HG02852 (cell line): ENCODE measurements at regions not wholly inside any gene's neighbourhood (a gene's known extent, or its start where the extent isn't known, plus 50 kb on each side); places are given as distances from the start of the nearest gene placed in this dataset.
A peak's percentile ranks its signal among the peaks of the same experiment; 100 is the strongest.

Source experiments
- ATAC-seq: cut with Tn5 transposase; IDR thresholded peaks from one replicate; pipeline ENCODE4 v1.9.1; 2021; ENCODE audit warnings: mild to moderate bottlenecking, moderate library complexity; ENCODE audit not compliant: unreplicated experiment

- no peak for ATAC-seq
Observed at GRCh38 chr1:172753964-172754363, 95.1 kb downstream of the FASLG start.

DNA sequence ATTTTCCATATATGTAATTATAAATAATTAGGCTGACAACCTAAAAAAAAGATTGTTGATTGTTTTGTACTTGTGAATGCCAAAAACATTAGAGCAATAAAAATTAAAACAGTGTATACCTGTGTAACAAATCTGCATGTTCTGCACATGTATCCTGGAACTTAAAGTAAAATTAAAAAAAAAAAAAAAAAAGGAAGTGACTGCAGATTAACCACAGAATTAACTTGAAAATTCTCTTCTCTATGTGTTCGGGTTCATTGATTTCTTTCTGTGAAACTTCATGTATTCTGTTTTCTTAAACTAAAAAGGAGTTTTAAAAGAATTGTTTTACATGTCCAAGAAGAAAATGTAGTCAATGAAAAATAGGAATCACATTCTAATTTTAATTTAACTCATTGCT lies 95.7 kb downstream of the FASLG start:
- ATAC-seq = no peak

GRCh38 chr1:172755099-172755498 lies 96.2 kb downstream of the FASLG start:
- no peak for ATAC-seq

DNA sequence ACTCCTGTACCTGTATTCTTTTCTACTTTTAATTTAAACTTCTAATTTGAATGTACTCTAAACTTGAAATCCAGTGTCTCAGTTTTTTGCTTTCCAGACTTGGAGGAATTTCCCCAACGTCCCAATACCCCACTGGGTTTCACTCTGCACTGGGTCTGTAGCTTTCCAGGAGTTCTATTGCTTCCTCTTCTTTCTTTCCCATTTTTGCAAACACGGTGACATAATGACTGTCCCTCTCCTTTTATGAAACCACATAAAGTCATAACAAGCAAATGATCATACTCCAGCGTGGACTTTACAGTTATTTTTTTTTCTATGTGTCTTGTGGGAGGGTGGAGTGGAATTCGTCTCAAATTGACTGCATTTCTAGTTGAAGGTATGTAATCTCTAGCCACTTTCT lies 97.1 kb downstream of the FASLG start:
- no peak for ATAC-seq

GRCh38 chr1:172758259-172758658 lies 99.4 kb downstream of the FASLG start:
- no peak for ATAC-seq

GRCh38 chr1:172760121-172760520 lies 101.2 kb downstream of the FASLG start:
- ATAC-seq = no peak

DNA sequence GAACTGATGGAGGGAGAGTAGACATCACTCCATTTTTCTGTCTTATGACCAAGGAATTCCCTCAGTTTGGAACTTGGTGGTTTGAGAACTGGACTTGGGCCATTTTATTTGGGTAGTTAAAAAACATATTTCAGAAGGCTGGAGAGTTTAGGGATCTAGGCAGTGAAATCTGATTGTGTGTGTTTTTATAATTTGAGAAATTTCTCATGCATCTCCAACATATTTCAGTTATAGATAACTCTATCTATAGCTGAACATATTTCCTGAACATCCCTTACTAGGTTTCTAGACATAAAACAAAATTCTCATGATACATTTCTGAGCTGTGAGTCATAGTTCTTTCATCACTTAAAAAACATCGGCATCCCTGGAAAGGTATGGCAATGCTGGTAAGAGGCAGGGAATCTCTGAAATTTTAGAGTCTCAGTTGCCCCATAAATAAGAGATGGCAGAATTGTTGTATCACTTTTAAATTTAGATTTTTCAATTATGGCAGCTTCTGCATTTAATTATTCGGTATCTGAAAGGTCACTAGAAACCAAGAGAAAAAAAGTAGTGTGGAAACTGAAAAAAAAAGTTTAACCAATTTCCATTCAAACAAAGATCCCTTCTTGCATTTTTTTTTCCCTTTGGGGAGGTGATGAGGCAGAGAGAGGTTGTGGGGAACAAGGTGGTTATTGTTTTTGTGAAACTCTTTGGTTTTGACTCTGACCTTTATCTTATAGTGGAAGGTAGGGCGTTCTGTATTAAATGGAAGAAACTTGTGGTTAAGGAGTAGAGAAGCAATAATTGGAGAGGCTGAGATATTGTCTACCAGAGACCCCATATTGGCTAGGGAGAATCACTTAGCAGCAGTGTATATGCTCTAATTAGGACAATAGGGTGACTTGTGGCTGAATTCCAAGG lies 102.9 kb downstream of the FASLG start:
- no peak for ATAC-seq

- no peak for ATAC-seq
Observed at GRCh38 chr1:172763057-172763456, 104.2 kb downstream of the FASLG start.

DNA sequence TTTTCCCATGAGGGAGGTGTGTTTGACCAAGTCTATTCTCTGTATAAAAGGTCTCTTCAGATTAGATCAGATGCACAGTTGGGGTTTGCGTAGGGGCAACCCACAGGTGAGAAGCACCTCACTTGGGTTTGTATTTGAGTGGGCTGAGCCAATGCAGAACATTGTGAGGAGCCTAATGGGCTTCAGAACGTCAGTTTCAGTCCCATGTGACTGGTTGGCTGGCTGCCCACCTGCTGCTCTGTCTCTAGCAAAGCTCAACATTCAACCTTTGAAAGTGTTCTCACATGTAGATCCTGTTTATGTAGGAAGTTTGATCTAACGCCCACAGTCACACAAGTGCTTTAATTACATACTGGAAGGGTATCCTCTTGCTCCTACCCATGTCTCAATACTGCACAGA lies 105.5 kb downstream of the FASLG start:
- ATAC-seq = no peak

DNA sequence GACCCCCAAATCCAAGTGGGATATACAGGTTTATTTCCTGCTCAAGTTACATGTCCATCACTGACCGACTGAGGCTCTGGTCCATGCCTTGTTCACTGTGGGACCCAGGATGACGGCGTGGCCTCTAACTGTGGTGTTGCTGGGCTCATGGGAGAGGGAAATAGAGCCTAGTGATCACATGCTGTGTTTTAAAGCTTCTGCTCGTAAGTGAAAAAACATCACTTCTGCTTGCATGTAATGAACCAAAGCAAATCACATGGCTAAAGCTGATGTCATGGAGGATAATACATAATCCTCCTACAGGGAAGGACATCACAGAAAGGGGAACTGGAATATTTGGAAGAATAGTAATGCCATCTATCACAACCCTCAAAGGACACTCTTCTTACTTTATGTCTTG lies 107.6 kb downstream of the FASLG start:
- ATAC-seq = no peak

GRCh38 chr1:172770071-172770470 lies 111.2 kb downstream of the FASLG start:
- no peak for ATAC-seq

GRCh38 chr1:172774561-172774960 lies 115.7 kb downstream of the FASLG start:
- ATAC-seq = no peak

- ATAC-seq = no peak
Observed at GRCh38 chr1:172775606-172776005, 116.7 kb downstream of the FASLG start.

DNA sequence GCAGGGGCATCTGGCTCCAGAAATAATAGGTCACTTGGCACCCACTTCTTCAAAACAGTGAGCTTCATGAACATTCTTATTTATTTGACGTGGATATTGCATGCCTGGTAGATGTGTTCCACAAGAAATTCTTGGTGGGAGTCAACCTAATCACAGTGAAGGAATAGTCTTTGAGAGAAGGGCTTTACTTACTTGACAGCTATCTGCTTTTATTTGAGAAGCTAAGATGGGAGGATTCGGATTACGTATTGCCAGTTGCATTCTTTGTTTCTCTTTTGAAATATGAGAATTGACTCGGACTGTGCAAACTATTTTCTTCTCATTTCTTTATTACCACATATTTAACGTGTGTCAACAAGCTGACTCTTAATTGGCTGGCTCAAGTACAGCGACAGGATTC lies 117.2 kb downstream of the FASLG start:
- ATAC-seq = no peak

DNA sequence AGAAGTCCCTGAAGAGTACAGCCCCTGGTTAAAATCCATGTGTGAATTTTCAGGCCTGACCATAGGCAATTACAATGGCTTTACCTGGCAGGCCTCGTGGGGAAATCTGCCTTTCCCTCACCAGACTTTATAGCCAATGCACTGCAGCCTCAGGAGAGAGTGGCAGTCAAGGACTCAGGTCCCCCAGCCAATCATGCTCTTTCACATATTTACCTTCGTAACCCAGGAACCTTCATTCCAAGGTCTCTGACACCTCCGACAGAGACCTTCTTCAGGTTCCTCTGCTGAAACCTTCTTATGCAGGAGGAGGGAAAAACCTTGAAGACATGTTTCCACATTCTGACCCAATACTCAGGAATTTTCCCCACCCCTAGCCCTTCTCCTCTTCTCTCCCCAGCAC lies 118.9 kb downstream of the FASLG start:
- no peak for ATAC-seq

DNA sequence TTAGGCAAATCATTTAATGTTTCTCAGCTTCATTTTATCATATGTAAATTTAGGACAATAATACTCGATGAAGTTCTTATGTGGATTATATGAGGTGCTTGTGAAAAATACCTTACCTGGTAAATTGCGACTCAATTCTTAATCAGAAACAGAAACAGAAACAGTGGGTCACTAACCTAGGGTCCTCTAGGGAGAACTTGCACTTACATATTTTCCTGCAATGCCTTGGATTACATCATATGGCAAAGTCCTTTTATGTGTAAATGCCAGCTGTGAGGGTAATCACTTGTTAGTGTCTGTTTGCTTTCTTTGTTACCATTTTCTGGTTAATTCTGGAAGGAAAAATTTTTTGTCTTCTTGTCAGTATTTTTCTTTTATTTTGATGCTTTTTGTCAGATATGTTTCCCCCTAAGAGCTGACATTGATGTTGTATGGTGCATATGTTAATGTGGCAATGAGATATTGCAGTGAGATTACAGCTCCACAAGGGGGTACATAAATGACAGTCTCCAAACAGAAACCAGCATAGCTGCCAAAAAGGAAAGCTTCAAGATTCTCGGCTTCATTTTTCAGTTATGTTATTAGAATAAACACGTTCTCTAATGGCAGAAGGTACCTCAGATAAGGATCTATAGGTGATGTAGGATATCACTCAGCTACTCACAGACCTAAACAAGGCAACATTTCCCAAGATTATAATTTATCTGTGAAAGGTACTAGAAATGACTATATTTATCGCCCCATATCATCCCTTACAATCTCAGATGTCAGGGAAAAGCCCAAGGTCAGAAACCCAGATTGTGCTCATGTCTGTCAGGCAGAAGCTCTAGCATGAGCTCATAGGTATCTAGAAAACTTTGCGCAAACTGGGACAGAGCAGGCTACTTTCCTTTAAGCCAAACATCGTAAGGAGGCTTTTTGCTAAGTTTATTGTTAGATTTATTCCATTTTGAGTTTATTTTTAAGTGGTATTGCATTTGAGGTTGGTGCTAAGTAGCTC lies 119.9 kb downstream of the FASLG start:
- ATAC-seq = peak; percentile 55

GRCh38 chr1:172779491-172779890 lies 120.6 kb downstream of the FASLG start:
- ATAC-seq = no peak

DNA sequence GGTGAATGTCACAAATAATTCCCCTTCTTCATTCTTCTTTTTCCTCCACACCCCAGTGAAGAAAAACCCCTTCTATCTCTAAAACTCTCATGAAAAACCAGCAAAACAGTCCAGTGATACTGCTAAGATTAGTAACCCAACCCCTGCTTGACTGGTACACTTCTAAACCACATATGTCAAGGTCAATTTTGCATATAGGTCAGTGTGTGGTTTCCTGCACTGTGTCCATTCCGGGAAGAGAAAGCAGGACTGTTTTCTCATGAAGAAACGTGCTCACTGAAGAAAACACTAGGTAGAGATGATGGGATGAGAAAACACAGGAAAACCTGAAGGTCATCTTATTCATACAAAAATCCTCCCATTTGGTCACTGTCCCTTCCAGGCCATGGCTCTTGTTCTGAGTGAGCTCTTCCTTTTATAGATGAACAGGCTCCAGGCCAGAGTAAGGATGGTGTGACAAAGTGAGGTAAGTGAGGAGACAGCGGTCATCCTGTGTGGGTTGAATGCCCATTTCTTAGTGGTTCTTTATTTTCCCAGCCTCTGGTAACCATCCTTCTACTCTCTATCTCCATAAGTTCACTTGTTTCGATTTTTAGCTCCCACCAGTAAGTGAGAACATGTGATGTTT lies 122.7 kb downstream of the FASLG start:
- ATAC-seq = peak; percentile 76

- ATAC-seq = no peak
Observed at GRCh38 chr1:172789840-172790239, 130.9 kb downstream of the FASLG start.

DNA sequence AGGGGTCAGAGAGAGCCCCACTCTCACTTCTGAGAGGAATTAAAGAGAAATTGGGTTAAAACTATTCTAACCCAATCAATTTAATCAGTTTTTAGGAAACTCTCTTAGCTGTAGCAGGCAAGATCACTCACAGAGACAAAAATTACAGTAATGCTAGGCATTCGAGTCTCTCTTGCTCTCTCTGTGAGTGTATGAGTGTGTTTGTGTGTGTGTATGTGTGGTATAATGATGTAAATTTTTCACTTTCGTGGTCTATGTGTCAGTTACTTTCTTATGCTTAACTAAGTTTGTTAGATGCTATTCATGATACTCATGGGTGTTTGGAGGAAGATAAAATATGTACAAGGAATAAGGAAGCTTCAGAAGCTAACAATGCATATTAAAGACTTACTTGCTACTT lies 131.3 kb downstream of the FASLG start:
- ATAC-seq = no peak

GRCh38 chr1:172793823-172794222 lies 134.9 kb downstream of the FASLG start:
- no peak for ATAC-seq
